ENCODE measurements at regions not wholly inside any gene's neighbourhood (a gene's known extent, or its start where the extent isn't known, plus 50 kb on each side); places are given as distances from the start of the nearest gene placed in this dataset.

DNA sequence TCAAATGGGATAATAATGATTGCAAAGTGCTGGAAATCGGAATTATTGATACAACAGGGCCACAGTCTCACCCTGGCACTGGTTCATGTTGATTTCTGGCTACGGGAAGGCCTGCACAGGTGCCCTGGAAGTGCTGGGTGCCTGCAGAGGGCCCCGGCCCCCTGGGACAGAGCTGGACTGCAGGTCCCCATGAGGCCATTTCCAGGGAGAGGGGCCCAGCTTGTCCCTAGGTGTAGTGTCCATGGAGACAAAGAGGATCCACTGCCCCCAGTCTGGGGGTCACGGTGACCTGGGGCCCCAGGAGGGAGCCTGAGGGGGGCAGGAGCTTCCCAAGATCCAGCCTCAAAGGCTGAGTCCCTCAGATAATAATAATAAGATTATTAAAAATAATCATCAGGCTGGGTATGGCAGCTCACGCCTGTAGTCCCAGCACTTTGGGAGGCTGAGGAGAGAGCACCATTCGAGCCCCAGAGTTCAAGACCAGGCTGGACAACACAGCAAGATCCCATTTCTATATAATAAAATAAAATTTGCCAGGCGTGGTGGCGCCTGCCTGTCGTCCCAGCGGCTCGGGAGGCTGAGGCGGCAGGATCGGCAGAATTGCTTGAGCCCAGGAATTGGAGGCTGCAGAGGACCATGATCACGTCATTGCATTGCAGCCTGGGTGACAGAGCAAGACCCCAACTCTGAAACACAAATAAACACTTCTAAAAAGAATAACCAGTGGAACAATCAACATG is 98.1 kb downstream of the MICALL2 start:
- DNase-seq = no peak

DNA sequence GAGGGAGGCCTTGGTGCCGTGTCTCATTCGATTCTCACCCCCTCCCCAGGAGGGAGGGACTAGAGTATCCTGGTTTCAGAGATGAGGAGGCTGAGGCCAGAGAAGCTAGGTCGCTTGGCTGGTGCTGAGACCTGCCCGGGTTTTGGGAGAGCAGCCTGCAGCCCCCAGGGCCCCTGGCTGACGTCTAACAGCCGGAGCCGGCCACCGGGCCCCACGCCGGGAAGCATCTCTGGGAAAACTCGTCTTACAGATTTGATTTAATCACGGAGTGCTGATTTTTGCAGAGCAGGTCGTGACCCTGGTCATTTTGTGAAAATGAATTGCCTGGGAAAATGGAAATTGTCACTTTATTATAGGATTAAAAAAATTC is 97.5 kb downstream of the MICALL2 start:
- no peak for DNase-seq

DNA sequence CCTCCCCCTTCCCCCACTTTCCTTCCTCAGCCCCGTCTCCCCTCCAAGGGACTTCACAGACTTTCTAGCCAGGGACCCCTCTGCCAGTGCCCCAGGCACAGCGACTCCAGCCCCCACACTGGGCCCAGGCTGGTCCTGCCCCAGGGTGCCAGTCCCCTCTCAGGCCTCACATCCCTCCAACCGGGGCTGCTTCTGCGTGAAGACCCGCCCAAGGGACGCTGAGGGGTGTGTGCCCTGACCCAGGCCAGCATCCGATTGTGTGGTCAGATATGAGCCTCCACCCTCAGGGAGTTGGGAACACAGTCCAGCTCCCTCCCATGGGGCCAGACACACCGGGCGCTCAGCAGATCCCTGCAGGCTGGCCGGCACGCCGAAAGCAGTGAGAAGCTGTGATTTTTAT is 97.0 kb downstream of the MICALL2 start:
- no peak for DNase-seq

DNA sequence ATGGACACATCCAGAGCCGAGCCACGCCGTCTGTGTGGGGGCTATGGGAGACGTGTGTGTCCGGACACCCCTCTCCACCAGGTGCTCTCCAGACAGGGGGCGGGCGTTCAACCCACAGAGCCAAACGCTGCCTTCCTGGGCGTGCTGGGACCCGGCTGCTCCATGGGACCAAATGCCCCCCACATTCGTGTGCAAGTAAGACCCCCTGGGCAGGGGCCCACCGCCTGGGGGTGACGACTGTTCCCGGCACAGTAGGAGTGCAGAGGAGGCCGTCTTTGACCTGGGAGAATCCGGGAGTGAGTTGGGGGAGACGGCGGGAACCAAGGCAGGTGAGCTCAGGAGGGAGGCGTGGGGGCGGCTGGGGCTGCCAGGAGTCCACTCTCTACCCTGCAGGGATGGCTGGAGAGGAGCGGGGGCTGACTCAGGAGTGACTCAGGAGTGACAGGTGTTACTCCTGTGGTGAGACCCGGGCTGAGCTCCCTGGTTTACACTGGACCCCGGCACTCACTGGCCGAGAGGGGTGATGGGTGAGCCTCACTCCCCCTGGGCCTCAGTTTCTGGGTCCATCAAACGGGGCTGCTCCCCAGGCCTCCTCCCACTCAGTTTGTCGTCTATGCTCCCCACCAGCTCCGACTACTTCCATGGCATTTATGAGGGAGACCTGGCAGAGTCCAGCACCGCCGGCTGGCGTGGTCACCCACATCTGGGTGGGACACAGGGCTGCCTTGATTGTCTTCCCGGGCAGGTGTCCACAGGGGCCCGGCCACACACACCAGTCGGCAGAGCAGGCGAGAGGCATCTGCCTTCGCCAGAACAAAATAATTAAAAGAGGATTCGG is 95.0 kb downstream of the MICALL2 start:
- DNase-seq = no peak

DNA sequence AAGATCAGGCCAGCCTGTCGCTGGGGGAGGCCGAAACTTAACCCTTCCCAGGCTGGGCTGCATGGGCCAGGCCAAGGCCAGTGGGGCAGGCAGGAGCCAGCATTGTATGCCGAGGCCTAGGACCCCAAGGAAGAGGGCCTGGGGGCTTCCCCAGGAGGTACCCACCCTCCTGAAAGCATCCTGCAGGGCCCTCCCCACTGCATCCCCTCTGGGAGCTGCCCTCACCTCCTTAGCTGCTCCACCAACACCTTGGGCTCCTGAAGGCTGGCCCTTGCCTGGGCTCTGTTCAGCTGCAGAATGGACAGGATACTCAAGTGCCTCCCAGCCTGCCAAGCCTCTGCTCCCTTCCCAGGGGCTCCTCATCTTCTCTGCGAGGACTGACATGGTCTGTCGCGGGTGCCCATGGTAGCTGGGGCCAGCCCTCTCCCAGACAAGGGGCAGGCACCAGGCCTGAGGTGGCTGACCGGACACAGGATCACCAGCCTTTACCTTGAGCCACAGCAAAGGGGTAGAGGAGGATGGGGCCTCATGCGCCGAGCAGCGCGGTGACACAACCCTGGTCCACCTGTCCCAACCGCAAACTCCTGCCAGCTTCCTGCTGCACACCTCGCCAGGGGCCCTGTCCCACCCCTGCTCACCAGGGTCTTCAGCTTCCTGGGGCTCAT is 94.2 kb downstream of the MICALL2 start:
- DNase-seq = no peak

DNA sequence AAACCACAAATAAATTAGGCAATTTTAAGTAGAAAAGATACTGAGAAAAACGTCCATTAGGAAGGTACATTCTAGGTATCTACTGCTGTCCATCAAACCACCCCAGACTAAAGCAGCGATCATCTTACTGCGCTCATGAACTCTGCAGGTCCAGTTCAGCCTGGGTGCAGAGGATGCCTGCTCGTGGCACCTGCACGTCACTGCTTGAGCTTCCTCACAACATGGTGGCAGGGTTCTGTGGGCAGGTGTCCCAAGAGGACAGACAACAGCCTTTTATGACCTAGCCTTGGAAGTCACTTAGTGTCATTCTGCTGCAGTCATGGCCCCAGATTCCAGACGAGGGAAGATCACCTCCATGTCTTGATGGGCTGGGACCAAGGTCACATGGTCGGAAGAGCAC is 93.4 kb downstream of the MICALL2 start:
- no peak for DNase-seq

DNA sequence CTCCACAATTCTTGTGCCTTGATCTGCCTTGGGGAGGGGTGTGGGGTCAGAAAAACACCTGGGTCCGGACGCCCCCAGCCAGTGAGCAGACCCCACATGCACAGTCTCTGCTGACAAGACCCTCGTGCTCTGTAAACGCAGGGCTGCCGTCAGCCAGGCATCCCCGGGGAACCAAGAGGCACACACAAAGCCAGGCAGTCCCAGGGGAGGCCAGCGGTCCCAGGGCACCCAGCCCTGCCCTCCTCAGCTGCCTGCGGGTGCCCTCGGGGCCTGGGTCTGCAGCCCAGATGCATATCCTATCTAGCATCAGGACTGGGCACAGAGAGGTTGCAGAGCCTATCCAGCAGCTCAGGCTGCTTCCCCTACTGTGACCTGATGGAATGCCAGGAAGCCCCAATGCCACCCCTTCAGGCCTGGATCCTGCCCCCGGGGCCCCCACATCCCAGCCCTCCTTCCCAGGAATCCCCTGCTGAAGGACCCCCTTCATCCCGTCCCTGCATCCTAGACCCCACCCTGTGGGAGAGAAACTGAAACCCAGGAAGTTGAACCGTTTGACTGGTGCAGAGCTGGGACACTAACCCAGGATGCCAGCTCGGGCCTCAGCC is 92.4 kb downstream of the MICALL2 start:
- DNase-seq = no peak

DNA sequence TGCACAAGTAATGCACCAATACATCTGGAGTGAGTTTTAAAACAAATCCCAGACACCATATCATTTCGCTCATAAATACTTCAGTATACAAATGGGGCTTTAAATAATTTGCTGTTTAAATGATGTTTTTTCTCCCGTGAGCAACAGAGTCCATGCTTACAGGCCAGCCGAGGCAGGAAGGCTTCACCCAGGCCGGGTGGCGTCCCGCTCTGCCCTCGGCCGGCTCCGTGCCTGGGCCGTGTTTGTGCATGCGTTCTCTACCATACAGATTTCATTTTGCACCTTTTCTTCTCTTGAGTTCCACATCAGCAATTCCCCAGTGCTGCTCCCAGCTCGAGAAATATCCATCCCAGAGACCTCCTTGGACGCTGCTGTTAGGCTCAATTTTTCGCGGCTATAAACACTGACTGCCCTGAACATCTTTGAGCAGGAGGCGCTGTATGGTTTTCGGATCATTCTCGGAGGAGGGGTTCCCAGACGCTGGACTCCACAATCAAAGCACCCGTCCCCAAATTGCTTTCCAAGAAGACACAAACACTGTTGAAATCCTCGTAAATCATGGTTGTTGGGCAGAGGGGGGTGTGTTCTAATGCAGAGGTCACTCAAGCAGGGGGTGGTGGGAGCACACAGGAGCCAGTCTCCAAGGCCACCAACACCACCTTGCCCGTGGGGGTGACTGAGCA is 91.6 kb downstream of the MICALL2 start:
- no peak for DNase-seq

DNA sequence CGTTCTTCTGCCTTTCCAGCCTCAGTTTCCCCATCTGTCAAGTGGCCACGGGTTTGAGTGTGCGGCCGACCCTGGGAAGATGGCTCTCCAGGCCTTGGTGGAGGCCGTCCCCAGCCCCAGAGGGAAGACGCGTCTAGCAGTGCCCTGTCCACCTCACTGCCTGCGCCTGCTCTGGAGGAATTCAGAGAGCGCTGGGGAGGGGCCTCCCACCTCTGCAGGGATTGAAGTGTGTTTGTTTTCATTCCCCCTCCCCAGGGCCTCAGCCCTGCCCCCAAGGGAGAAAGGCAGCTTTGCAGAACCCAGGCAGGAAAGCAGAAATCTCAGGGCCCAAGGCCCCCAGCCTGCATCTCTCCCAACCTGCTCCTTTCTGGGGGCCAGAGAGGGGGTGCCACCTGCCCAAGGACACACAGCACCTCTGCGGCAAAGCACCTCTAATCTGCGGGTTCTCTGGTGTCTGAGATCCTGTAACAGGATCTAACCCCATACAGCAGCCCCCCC is 91.0 kb downstream of the MICALL2 start:
- DNase-seq = no peak

DNA sequence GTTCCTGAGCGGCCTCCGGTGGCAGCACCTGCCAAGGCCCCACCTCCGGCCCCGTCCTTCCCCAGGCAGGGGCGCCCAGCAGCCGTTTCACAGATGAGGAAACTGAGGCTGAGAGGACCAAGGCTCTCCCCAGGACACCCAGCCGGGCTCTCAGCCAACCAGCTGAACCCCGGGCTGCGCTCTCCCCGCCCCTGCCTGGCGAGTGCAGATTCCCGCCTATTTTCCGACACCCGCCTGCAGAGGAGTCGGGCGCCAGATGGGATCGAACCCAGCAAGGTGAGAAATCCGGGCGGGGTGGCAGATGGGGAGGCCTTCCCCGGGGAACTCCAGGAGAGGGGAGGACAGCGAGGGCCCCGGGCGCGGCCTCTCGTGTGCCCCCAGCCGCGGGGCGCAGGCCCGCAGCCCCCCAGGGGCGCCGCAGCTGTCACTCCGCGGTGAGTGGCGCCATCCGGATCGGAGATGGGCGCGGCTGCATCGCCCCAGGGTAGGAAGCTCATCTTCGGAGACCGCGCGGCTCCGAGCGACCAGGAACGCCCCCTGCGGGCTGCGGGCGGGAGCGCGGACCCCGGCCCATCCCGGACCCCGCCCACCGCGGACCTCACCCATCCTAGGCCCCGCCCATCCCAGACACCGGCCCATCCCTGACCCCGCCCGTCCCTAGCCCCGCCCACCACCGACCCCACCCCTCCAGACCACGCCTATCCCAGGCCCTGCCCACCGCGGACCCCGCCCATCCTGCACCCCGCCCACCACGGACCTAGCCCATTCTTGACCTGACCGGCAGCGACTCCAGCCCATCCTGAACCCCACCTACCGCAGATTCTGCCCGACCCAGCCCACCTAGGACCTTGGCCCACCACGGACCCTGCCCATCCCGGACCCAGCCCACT is 90.3 kb downstream of the MICALL2 start:
- DNase-seq = peak in 1 of 2 donors; percentile 18

DNA sequence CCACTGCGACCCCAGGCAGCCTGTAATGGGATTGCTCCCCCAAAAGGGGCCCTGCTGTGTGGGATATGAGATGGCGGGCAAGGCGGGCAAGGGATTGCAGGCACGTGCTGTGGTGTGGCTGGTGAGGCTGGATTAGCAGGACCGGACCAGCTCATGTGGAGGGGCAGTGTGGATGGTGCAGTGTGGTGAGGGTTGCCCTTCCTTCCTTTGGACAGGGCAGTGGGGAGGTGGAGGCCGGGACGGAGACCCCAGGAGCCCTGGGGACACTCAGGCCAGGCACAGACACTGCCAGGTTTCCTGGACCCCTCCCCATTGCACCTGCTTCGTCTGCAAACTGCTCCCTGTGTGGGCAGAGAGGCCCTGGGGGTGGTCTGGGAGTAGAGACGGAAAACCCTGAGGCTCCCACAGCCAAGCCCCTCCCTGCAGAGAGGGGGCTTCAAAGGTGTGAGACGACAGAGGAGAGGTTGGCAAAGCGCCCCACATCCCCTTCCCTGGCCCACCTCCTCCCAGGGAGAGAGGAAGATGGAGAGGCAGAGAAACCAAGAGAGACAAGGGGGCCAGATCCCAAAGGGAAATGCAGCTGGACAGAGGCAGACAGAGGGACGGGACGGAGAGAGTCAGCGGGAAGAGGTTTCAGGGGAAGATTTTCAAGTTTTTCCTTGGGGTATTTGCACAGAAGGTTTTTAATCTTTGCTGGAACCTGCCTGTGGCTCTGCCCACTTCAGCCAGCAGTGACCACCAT is 89.2 kb downstream of the MICALL2 start:
- no peak for DNase-seq

DNA sequence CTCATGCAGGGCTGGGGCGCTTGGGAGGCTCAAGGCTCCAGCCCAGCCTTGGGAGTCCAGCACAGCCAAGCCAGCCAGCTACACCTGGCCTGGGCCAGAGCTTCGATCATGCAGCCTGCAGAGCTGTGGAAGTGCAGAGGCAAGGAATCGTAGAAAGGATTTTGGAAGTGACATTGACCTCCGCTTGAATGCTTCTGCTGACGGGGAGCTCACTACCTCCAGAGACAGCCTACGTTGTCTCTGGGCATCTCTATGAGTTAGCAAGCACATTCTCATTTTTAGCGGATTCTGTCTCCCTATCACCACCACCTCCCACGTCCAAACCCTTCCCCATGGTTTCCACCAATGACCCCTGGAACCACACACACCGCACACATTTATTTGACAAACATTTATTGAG is 88.5 kb downstream of the MICALL2 start:
- no peak for DNase-seq

DNA sequence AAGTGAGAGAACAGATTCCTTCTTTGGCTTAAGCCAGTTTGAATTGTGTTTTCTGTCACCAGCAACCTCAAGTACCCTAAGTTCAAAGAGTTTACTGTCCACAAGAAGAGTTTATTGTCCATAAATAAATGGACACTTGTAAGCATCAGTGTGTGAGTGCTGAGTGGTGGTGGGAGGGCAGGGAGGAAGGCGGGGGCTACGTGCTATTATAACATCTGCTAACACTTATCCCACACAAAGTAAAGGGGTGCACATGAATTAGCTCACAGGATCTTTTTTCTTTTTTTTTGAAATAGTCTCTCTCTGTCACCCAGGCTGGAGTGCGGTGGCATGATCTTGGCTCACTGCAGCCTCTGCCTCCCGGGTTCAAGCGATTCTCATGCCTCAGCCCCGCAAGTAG is 87.2 kb downstream of the MICALL2 start:
- no peak for DNase-seq

DNA sequence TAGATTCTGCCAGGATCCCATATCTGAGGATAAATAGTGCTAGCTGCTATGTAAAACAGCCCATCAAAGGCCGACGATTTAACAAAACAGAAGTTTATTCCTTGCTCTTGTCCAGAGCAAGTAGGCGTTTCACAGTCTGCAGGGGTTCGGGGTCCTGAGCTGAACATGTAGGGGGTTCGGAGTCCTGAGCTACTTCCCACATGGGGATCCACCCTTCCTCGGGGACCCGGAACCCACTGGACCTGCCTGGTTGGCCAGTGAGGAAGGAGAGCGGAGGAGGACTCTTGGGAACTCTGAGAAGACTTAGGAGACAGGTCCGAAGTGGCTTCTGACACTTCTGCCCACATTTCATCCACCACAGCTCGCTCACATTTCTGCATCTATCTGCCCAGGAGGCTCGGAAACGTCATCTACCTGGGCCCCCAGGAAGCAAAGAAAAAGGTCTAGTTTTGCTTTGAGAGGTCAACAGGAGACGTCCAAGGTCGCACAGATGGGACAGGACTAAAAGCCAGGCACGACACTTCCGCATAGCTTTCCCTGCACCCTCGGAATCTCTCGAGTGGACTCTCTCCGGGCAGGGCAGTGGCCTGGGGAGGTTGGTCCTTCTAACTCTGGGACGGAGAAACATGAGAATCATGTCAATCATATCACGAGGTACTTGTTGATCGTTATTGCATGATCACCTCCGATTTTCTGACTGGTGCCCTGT is 86.4 kb downstream of the MICALL2 start:
- no peak for DNase-seq

DNA sequence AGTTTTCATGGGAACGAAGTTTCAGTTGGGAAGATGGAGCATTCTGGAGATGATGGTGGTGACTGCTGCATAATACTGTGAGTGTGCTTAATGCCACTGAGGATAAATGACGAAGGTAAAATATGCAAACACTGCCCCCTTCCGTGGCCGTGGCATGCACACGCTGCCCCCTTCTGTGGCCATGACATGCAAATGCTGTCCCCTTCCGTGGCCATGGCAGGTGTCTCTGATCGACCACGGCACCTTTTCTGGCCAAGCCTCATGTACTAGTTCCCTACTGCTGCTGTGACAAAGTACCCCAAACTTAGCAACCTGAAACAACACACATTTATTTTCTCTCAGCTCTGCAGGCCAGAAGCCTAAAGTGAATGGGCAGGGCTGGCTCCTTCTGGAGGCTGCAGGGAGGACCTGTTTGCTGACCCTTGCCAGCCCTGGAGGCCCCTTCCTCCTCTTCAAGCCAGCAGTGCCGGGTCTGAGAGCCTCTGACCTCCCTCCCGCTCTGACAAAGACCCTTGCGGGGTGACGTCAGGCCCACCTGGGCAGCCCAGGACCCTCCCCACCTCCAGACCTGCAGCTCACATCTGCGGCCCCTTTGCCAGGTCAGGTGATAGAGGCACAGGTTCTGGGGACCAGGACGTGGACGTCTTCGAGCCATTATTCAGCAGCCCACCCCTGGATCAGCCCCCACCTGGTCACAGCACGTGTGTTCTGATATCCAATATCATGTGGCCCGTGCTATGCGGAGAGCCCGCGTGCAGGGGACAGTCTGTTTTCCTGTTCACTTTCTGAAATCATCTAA is 82.0 kb downstream of the MICALL2 start:
- DNase-seq = no peak

DNA sequence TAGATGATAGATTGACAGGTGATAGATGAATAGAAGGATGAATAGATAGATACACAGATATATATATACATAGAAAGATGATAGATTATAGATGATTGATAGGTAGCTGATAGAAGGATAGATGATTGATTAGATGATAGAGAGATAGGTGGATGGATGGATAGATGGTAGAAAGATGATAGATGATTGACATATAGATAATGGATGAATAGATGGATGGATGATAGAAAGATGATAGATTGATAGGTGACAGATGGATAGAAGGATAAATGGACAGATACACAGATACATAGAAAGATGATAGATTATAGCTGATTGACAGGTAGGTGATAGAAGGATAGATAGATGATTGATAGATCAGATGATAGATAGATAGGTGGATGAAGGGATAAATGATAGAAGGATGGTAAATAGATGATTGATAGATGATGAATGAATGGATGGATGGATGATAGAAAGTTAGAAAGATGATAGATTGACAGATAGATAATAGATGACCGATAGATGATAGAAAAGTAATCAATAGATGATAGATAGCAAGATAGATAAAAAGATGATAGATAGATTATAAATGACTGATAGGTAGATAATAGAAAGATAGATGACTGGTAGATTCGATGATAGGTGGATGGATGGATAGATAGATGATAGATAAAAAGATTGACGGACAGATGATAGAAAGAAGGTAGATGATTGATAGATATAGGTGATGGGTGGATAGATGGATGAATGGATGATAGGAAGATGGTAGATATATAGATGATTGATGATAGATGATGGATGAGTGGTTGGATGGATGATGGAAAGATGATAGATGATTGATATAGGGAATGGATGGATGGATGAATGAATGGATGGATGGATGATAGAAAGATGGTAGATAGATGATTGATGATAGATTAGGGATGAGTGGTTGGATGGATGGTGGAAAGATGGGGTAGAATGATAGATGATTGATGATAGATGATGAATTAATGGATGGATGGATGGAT is 80.4 kb downstream of the MICALL2 start:
- DNase-seq = no peak

DNA sequence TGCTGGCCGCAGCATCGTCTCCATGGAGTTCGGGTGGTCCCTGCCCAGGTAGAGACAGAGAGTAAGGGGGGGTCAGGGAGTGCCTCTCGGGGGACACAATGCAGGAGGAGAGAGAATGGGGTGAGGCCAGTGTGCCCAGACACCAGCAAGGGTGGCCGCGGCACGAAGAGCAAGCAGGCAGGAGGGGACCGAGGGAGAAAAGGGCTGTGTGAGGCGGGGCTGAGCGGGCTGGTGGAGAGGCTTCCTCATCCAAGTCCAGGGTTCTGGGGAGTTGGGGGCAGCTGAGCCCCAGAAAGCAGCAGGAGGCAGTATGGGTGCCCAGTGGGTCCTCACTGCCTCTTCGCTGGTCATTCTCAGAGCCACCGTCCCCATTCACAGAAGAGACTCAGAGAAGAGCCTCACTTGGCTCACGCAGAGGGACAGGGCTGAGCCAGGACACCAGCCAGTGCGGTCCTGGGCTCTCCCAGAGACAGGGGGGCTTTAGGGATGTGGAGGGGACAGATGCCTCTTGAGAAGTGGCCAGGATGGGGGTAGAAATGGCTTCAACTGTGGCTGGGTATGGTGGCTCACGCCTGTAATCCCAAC is 78.9 kb downstream of the MICALL2 start:
- no peak for DNase-seq

All from CD4-positive, alpha-beta T cell treated with Interleukin-4 for 1 hour (primary cell).